ENCODE measurements at regions not wholly inside any gene's neighbourhood (a gene's known extent, or its start where the extent isn't known, plus 50 kb on each side); places are given as distances from the start of the nearest gene placed in this dataset.

DNA sequence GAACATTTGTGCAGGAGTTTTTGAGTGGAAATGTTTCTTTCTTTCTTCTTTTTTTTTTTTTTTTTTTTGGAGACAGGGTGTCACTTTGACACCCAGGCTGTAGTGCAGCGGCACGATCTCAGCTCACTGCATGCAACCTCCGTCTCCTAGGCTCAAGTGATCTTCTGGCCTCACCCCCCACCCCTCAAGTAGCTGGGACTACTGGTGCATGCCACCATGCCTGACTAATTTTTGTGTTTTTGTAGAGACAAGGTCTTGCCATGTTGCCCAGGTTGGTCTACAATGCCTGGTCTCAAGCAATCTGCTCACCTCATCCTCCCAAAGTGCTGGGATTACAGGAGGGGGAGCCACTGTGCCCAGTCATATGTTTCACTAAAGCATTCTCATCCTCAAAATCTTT lies 69.2 kb upstream of the BCAT1 start:
- ChIA-PET CTCF (interaction anchor here (0.6 to 0.7 kb wide), 2 partner anchors 38 to 197 kb away, joined by 3 to 7 read pairs; no protein-coding TSS in a partner anchor), POLR2A (no interaction called here)
- no peak overlapping the region for H3K4me3 Mint-ChIP-seq
- H3K4me1 Mint-ChIP-seq = no peaks in the 10 kb centered on the region
- DNase-seq (no peak), ATAC-seq (replicated peaks in 1 of 4) (no peak)
- no peaks in the 10 kb centered on the region for H3K4me1 ChIP-seq (ENCODE audit: control insufficient read depth in 1 of 2, extremely low read depth in 1 of 2, insufficient read depth in 2 of 2, low read length in 2 of 2)
- no peak overlapping the region for H3K4me3 ChIP-seq (ENCODE audit: control insufficient read depth in 1 of 2, extremely low read depth in 1 of 2, low read length in 1 of 2)
- H3K36me3 ChIP-seq (ENCODE audit: control insufficient read depth in 2 of 2, extremely low read depth in 1 of 2, insufficient read depth in 1 of 2, low read length in 1 of 2) = no peaks in the 10 kb centered on the region
- no peak overlapping the region for H3K27ac Mint-ChIP-seq
- no peaks in the 10 kb centered on the region for H3K9me3 Mint-ChIP-seq
- peaks cover 0 to 7% of the 10 kb centered on the region in 2 experiments for H3K27me3 ChIP-seq (replicated peaks in 1 of 2; ENCODE audit: control insufficient read depth in 2 of 2, extremely low read depth in 1 of 2, insufficient read depth in 2 of 2, low read length in 1 of 2)
- WGBS (ENCODE audit: insufficient coverage) = 96% methylated on average over 3 of the region's 3 CpGs
- H3K36me3 Mint-ChIP-seq = no peaks in the 10 kb centered on the region
- H3K9me3 ChIP-seq = no peaks in the 10 kb centered on the region
- H3K27ac ChIP-seq (ENCODE audit: low read length) = no peak overlapping the region
- peaks cover 0 to 2% of the 10 kb centered on the region in 2 donors for H3K27me3 Mint-ChIP-seq

DNA sequence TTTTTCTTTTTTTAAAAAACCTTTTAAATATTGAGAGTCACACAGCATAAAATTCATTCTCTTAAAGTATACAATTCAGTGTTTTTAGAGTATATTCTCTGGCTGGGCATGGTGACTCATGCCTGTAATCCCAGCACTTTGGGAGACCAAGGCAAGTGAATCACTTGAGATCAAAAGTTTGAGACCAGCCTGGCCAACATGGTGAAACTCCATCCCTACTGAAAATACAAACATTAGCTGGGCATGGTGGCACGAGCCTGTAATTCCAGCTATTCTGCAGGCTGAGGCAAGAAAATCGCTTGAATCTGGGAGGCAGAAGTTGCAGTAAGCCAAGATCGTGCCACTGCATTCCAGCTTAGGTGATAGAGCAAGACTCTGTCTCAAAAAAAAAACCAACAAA lies 68.4 kb upstream of the BCAT1 start:
- DNase-seq = no peak
- no peaks in the 10 kb centered on the region for H3K4me1 ChIP-seq (ENCODE audit: control insufficient read depth in 1 of 2, extremely low read depth in 1 of 2, insufficient read depth in 2 of 2, low read length in 2 of 2)
- 69% methylated on average over 3 of the region's 3 CpGs for WGBS (ENCODE audit: insufficient coverage)
- ChIA-PET CTCF (interaction anchor here in 1 of 2 donors (0.7 kb wide), 1 partner anchor 39 kb away, joined by 3 read pairs; no protein-coding TSS in a partner anchor), POLR2A (interaction anchor here in 1 of 2 donors (0.6 kb wide), 1 partner anchor 9 kb away, joined by 3 read pairs; no protein-coding TSS in a partner anchor)
- Mint-ChIP-seq H3K4me1 (no peaks in the 10 kb centered on the region), H3K27me3 (peaks cover 0 to 2% of the 10 kb centered on the region in 2 donors), H3K27ac (no peak overlapping the region), H3K4me3 (no peak overlapping the region), H3K36me3 (no peaks in the 10 kb centered on the region), H3K9me3 (no peaks in the 10 kb centered on the region)
- no peaks in the 10 kb centered on the region for H3K36me3 ChIP-seq (ENCODE audit: control insufficient read depth in 2 of 2, extremely low read depth in 1 of 2, insufficient read depth in 1 of 2, low read length in 1 of 2)
- H3K27ac ChIP-seq (ENCODE audit: low read length) = no peak overlapping the region
- no peaks in the 10 kb centered on the region for H3K9me3 ChIP-seq
- no peak overlapping the region for H3K4me3 ChIP-seq (ENCODE audit: control insufficient read depth in 1 of 2, extremely low read depth in 1 of 2, low read length in 1 of 2)
- peaks cover 0 to 7% of the 10 kb centered on the region in 2 experiments for H3K27me3 ChIP-seq (replicated peaks in 1 of 2; ENCODE audit: control insufficient read depth in 2 of 2, extremely low read depth in 1 of 2, insufficient read depth in 2 of 2, low read length in 1 of 2)
- ATAC-seq (replicated peaks in 1 of 4) = no peak

DNA sequence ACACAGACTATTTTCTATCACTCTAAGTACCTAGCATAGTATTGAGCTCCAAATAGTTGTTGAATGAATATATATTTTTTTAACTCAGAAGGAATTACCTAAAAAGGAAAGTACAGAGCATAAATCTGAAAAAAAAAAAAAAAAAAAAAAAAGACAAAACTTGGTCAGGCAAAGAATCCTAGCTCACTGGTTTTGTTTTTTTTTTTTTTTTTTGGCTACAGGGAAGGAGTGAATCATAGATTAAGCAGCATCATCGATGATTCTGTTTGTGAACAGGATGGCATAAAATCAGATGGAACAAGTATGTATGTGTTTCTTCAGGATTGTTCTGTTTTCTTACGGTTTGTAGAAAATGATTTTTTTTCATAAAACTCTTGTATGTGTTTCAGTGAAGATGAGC lies 66.1 kb upstream of the BCAT1 start:
- Mint-ChIP-seq H3K27ac (no peak overlapping the region), H3K27me3 (peaks cover 0 to 2% of the 10 kb centered on the region in 2 donors), H3K4me3 (no peak overlapping the region), H3K9me3 (no peaks in the 10 kb centered on the region), H3K4me1 (no peaks in the 10 kb centered on the region), H3K36me3 (no peaks in the 10 kb centered on the region)
- ChIA-PET CTCF (interaction anchor here (0.6 kb wide), 3 partner anchors 19 to 123 kb away, joined by 4 read pairs; no protein-coding TSS in a partner anchor), POLR2A (interaction anchor here in 1 of 2 donors (0.6 to 0.7 kb wide), 2 partner anchors 61 to 253 kb away, joined by 6 to 13 read pairs; no protein-coding TSS in a partner anchor)
- DNase-seq (no peak), ATAC-seq (replicated peaks in 1 of 4) (no peak)
- 80% methylated on average over 1 of the region's 2 CpGs for WGBS (ENCODE audit: insufficient coverage)
- Histone ChIP-seq H3K4me1 (ENCODE audit: control insufficient read depth in 1 of 2, extremely low read depth in 1 of 2, insufficient read depth in 2 of 2, low read length in 2 of 2) (no peaks in the 10 kb centered on the region), H3K36me3 (ENCODE audit: control insufficient read depth in 2 of 2, extremely low read depth in 1 of 2, insufficient read depth in 1 of 2, low read length in 1 of 2) (no peaks in the 10 kb centered on the region), H3K4me3 (ENCODE audit: control insufficient read depth in 1 of 2, extremely low read depth in 1 of 2, low read length in 1 of 2) (no peak overlapping the region), H3K9me3 (no peaks in the 10 kb centered on the region), H3K27me3 (replicated peaks in 1 of 2; ENCODE audit: control insufficient read depth in 2 of 2, extremely low read depth in 1 of 2, insufficient read depth in 2 of 2, low read length in 1 of 2) (peaks cover 0 to 7% of the 10 kb centered on the region in 2 experiments), H3K27ac (ENCODE audit: low read length) (no peak overlapping the region)

DNA sequence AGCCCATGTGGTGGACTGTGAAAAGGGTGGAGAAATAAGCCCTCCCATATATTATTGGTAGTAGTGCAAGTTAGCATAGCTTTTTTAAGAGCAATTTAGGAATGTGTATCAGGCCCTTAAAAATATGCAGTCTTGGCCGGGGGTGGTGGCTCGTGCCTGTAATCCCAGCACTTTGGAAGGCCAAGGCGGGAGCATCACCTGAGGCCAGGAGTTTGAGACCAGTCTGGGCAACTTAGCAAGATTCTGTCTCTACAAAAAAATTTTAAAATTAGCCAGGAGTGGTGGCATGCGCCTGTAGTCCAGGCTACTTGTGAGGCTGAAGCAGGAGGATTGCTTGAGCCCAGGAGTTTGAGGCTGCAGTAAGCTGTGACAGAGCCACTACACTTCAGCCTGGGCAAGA lies 64.2 kb upstream of the BCAT1 start:
- Histone ChIP-seq H3K9me3 (no peaks in the 10 kb centered on the region), H3K27ac (ENCODE audit: low read length) (no peak overlapping the region), H3K4me3 (ENCODE audit: control insufficient read depth in 1 of 2, extremely low read depth in 1 of 2, low read length in 1 of 2) (no peak overlapping the region), H3K27me3 (replicated peaks in 1 of 2; ENCODE audit: control insufficient read depth in 2 of 2, extremely low read depth in 1 of 2, insufficient read depth in 2 of 2, low read length in 1 of 2) (peaks cover 0 to under 1% of the 10 kb centered on the region in 2 experiments), H3K36me3 (ENCODE audit: control insufficient read depth in 2 of 2, extremely low read depth in 1 of 2, insufficient read depth in 1 of 2, low read length in 1 of 2) (no peaks in the 10 kb centered on the region), H3K4me1 (ENCODE audit: control insufficient read depth in 1 of 2, extremely low read depth in 1 of 2, insufficient read depth in 2 of 2, low read length in 2 of 2) (no peaks in the 10 kb centered on the region)
- no peak overlapping the region for H3K27ac Mint-ChIP-seq
- H3K4me3 Mint-ChIP-seq = no peak overlapping the region
- WGBS (ENCODE audit: insufficient coverage) = 100% methylated on average over 4 of the region's 4 CpGs
- no peaks in the 10 kb centered on the region for H3K9me3 Mint-ChIP-seq
- ChIA-PET POLR2A (no interaction called here), CTCF (no interaction called here)
- ATAC-seq (replicated peaks in 1 of 4) = no peak
- H3K27me3 Mint-ChIP-seq = no peaks in the 10 kb centered on the region
- H3K4me1 Mint-ChIP-seq = no peaks in the 10 kb centered on the region
- no peaks in the 10 kb centered on the region for H3K36me3 Mint-ChIP-seq
- DNase-seq = no peak

DNA sequence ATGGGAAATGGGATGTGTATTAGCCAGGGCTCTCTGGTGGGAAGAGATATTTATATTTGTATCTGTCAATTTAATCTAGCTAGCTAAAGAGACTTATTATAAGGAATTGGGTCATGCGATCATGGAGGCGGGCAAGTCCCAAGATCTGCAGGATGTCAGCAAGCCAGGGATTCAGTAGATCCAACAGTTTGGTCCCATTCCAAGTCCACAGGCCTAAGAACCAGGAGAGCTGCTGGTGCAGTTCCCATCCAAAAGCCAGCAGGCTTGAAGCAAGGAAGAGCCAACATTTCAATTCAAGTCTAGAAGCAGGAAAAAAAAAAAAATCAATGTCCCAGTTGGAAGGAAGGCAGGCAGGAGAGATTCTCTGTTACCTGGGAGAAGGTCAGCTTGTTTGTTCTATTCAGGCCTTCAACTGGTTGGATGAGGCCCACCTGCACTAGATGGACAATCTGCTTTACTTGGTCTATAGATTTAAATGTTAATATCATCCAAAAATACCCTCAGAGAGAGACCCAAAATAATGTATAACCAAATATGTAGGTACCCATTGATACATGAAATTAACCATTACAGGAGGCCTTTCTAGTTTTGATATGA lies 60.7 kb upstream of the BCAT1 start:
- Histone ChIP-seq H3K27me3 (replicated peaks in 1 of 2; ENCODE audit: control insufficient read depth in 2 of 2, extremely low read depth in 1 of 2, insufficient read depth in 2 of 2, low read length in 1 of 2) (no peaks in the 10 kb centered on the region), H3K4me1 (ENCODE audit: control insufficient read depth in 1 of 2, extremely low read depth in 1 of 2, insufficient read depth in 2 of 2, low read length in 2 of 2) (no peaks in the 10 kb centered on the region), H3K36me3 (ENCODE audit: control insufficient read depth in 2 of 2, extremely low read depth in 1 of 2, insufficient read depth in 1 of 2, low read length in 1 of 2) (no peaks in the 10 kb centered on the region), H3K9me3 (no peaks in the 10 kb centered on the region), H3K27ac (ENCODE audit: low read length) (no peak overlapping the region), H3K4me3 (ENCODE audit: control insufficient read depth in 1 of 2, extremely low read depth in 1 of 2, low read length in 1 of 2) (no peak overlapping the region)
- ATAC-seq (replicated peaks in 1 of 4) = no peak
- peaks cover 0 to 2% (median 0%) of the 10 kb centered on the region in 3 donors for H3K4me1 Mint-ChIP-seq
- DNase-seq = no peak
- peaks cover 0 to under 1% of the 10 kb centered on the region in 2 donors for H3K27me3 Mint-ChIP-seq
- no peaks in the 10 kb centered on the region for H3K36me3 Mint-ChIP-seq
- H3K27ac Mint-ChIP-seq = no peak overlapping the region
- ChIA-PET POLR2A (no interaction called here), CTCF (interaction anchor here in 1 of 2 donors (0.5 to 1.3 kb wide), 3 partner anchors 18 to 132 kb away, joined by 3 to 5 read pairs (median 4); no protein-coding TSS in a partner anchor)
- H3K9me3 Mint-ChIP-seq = no peaks in the 10 kb centered on the region
- WGBS (ENCODE audit: insufficient coverage) = 100% methylated on average over 2 of the region's 2 CpGs
- H3K4me3 Mint-ChIP-seq = no peak overlapping the region

DNA sequence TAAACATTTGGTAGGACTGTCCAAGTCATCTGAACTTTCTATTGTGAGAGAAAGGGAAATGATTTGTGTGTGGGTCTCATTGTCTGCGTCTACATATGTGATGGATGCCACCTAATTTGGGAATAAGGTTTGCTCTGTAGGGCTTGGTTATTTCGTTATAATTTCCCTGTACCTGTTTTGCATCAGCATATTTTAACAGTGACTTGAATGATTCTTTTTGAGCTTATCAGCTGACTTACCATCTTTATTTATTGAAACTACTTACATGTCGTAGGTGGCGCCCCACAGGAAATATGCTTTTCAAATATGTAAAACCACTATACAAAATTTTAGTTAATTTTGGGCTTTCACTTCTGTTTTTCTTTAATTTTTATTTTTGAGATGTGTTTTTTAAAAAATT lies 56.5 kb upstream of the BCAT1 start:
- POLR2A ChIA-PET = no interaction called here
- no peak overlapping the region for H3K4me3 ChIP-seq (ENCODE audit: control insufficient read depth in 1 of 2, extremely low read depth in 1 of 2, low read length in 1 of 2)
- H3K27me3 ChIP-seq (replicated peaks in 1 of 2; ENCODE audit: control insufficient read depth in 2 of 2, extremely low read depth in 1 of 2, insufficient read depth in 2 of 2, low read length in 1 of 2) = peaks cover 0 to 3% of the 10 kb centered on the region in 2 experiments
- no CpG with 5 or more reads among the region's 4 CpGs for WGBS (ENCODE audit: insufficient coverage)
- no peak overlapping the region for H3K27ac ChIP-seq (ENCODE audit: low read length)
- ATAC-seq (replicated peaks in 1 of 4) (no peak), DNase-seq (no peak)
- H3K36me3 ChIP-seq (ENCODE audit: control insufficient read depth in 2 of 2, extremely low read depth in 1 of 2, insufficient read depth in 1 of 2, low read length in 1 of 2) = no peaks in the 10 kb centered on the region
- peaks cover 3 to 8% of the 10 kb centered on the region in 2 donors for H3K27me3 Mint-ChIP-seq
- H3K9me3 ChIP-seq = no peaks in the 10 kb centered on the region
- H3K27ac Mint-ChIP-seq = no peak overlapping the region
- H3K4me1 Mint-ChIP-seq = peaks cover 0 to 2% (median 0%) of the 10 kb centered on the region in 3 donors
- H3K9me3 Mint-ChIP-seq = no peaks in the 10 kb centered on the region
- H3K4me3 Mint-ChIP-seq = no peak overlapping the region
- CTCF ChIA-PET = interaction anchor here (0.6 to 0.8 kb wide), 3 partner anchors 46 to 149 kb away, joined by 3 read pairs; no protein-coding TSS in a partner anchor
- no peaks in the 10 kb centered on the region for H3K4me1 ChIP-seq (ENCODE audit: control insufficient read depth in 1 of 2, extremely low read depth in 1 of 2, insufficient read depth in 2 of 2, low read length in 2 of 2)
- H3K36me3 Mint-ChIP-seq = no peaks in the 10 kb centered on the region
